HEK293T (cell line): ENCODE measurements at regions not wholly inside any gene's neighbourhood (a gene's known extent, or its start where the extent isn't known, plus 50 kb on each side); places are given as distances from the start of the nearest gene placed in this dataset.

ENCODE experiments used
- ELF4 ChIP-seq: fragments of 450-650 bp; IDR thresholded peaks from 2 replicates; pipeline ENCODE4 v1.6.1; 2017; ENCODE audit warnings: antibody characterized with exemption
- FOXM1 ChIP-seq: fragments of 450-650 bp; IDR thresholded peaks from 2 replicates; pipeline ENCODE4 v1.6.1; 2017; ENCODE audit warnings: mild to moderate bottlenecking, borderline replicate concordance
- SUZ12 ChIP-seq: fragments of 450-650 bp; IDR thresholded peaks from 2 replicates; pipeline ENCODE4 v1.6.1; 2016; ENCODE audit warnings: mild to moderate bottlenecking
- TARDBP ChIP-seq: fragments of 450-650 bp; IDR thresholded peaks from 2 replicates; pipeline ENCODE4 v1.6.1; 2016

DNA sequence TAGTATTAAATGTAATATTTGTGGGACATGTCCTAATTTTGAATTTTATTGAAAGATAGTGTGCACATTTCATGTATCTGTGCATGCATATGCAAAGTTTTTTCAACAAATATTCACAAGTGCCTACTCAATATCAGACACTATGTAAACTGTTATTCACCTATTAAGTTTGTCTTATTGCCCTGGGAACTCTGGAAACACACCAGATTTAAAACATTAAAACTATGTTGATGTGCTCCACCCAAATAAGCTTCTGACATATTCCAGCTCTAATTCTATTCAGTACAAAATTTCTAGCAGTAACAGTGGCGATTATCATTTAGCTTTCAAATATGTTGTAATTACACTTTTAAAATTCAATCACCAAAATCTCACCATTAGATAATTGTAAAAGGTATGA, 183.1 kb upstream of the TTC29 start:
- TF ChIP-seq ELF4 (no peak), SUZ12 (no peak), TARDBP (no peak), FOXM1 (no peak)
